ENCODE measurements at regions not wholly inside any gene's neighbourhood (a gene's known extent, or its start where the extent isn't known, plus 50 kb on each side); places are given as distances from the start of the nearest gene placed in this dataset.

GRCh38 chr2:5504756-5505155, 187.4 kb upstream of the SOX11 start:
- H3K4me3 ChIP-seq: no peak overlapping the region
- intact Hi-C loops (cut with DNase I, micrococcal nuclease): no loop called here

DNA sequence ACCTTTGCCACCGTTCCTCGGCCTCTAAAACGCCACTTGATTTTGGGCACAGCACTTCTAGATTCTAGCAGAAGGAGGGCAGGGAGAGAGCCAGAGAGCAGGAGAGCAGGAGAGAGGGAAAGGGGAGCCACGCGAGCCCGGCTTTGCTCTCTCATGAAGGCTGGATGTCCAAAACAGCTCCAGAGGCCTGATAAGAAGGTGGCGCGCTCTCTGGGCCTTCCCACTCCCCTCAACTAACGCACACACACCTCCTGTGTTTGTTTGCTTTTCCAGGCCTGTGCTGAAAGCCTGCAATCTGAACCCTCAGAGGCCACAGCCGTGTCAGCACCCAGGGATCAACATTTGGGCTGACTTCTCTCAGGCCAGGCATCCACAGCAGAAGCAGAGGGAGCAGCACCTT, 184.8 kb upstream of the SOX11 start:
- no peak for TF ChIP-seq CTCF (IDR thresholded peaks at IDR 0.05)
- Histone ChIP-seq H3K9me3 (peaks cover 33% of the 10 kb centered on the region), H3K4me3 (no peak overlapping the region), H3K4me1 (ENCODE audit: low read depth) (no peaks in the 10 kb centered on the region), H3K36me3 (ENCODE audit: low read depth) (no peaks in the 10 kb centered on the region)
- DNase-seq: no peak
- no peak for ATAC-seq
- intact Hi-C loops (cut with DNase I, micrococcal nuclease): no loop called here

More at GRCh38 chr2:5504756-5505155, 187.4 kb upstream of the SOX11 start:
- peaks cover 20% of the 10 kb centered on the region for H3K9me3 ChIP-seq
- no peak for DNase-seq
- TF ChIP-seq CTCF (IDR thresholded peaks at IDR 0.05): no peak
- H3K36me3 ChIP-seq (ENCODE audit: low read depth): no peaks in the 10 kb centered on the region
- H3K4me1 ChIP-seq (ENCODE audit: low read depth): no peaks in the 10 kb centered on the region
- ATAC-seq: no peak

- ATAC-seq (no peak), DNase-seq (no peak)
- H3K4me3 ChIP-seq: no peak overlapping the region
- peaks cover 49% of the 10 kb centered on the region for H3K9me3 ChIP-seq
- no peaks in the 10 kb centered on the region for H3K36me3 ChIP-seq (ENCODE audit: low read depth)
- intact Hi-C loops (cut with DNase I, micrococcal nuclease): no loop called here
- TF ChIP-seq CTCF (IDR thresholded peaks at IDR 0.05): no peak
- H3K4me1 ChIP-seq (ENCODE audit: low read depth): no peaks in the 10 kb centered on the region
Observed at GRCh38 chr2:5509362-5509761, 182.8 kb upstream of the SOX11 start.

DNA sequence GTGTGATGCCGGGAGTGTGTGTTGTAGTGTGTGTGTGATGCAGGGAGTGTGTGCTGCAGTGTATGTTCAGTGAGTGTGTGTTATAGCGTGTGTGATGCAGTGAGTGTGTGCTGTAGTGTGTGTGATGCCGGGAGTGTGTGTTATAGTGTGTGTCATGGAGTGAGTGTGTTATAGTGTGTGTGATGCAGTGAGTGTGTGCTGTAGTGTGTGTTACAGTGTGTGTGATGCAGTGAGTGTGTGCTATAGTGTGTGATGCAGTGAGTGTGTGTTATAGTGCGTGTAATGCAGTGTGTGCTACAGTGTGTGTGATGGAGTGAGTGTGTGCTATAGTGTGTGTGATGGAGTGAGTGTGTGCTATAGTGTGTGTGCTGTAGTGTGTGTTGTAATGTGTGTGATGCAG, 182.1 kb upstream of the SOX11 start:
- Histone ChIP-seq H3K4me3 (no peak overlapping the region), H3K36me3 (ENCODE audit: low read depth) (no peaks in the 10 kb centered on the region), H3K4me1 (ENCODE audit: low read depth) (no peaks in the 10 kb centered on the region), H3K9me3 (peaks cover 53% of the 10 kb centered on the region)
- DNase-seq (no peak), ATAC-seq (no peak)
- TF ChIP-seq CTCF (IDR thresholded peaks at IDR 0.05): no peak
- intact Hi-C loops (cut with DNase I, micrococcal nuclease): no loop called here

- intact Hi-C loops (cut with DNase I, micrococcal nuclease): no loop called here
Observed at GRCh38 chr2:5515693-5516092, 176.5 kb upstream of the SOX11 start.

More at GRCh38 chr2:5515693-5516092, 176.5 kb upstream of the SOX11 start:
- H3K36me3 ChIP-seq (ENCODE audit: low read depth): no peaks in the 10 kb centered on the region
- peaks cover 49% of the 10 kb centered on the region for H3K9me3 ChIP-seq
- no peak for DNase-seq
- H3K4me3 ChIP-seq: no peak overlapping the region
- no peaks in the 10 kb centered on the region for H3K4me1 ChIP-seq (ENCODE audit: low read depth)
- TF ChIP-seq CTCF (IDR thresholded peaks at IDR 0.05): no peak
- no peak for ATAC-seq
